SK-N-SH (cell line): ENCODE measurements at regions not wholly inside any gene's neighbourhood (a gene's known extent, or its start where the extent isn't known, plus 50 kb on each side); places are given as distances from the start of the nearest gene placed in this dataset.

ENCODE experiments used
- CTCF ChIA-PET: fragments of 300-600, 350-600 bp; formaldehyde crosslinking; extraction: SDS; loops from one replicate; lab custom pipeline; 2021; lab: Yijun Ruan, JAX
- POLR2A ChIA-PET: fragments of 350-600 bp; sonication (Branson Sonifier 250); formaldehyde crosslinking; extraction: SDS; loops from one replicate; lab custom pipeline; 2020; ENCODE audit warnings: antibody characterized with exemption, inconsistent platforms; lab: Yijun Ruan, JAX
- DNase-seq: peaks from one replicate; pipeline ENCODE4 v3.0.0; 2012
- H2AFZ ChIP-seq: fragments of 200-600 bp; sonication (generic); 2 replicates; pipeline ENCODE4 v1.8.1; 2016; ENCODE audit warnings: antibody characterized with exemption, mild to moderate bottlenecking, low read depth
- H3F3A ChIP-seq: fragments of 200-600 bp; sonication (generic); replicated peaks from 2 replicates; pipeline ENCODE3; 2016; ENCODE audit warnings: antibody characterized with exemption, mild to moderate bottlenecking; ENCODE audit not compliant: insufficient read depth
- H3K27ac ChIP-seq, 2 experiments: fragments of 200-500 bp in 1 of 2; fragments of 200-600 bp in 1 of 2; sonication (Bioruptor generic) in 1 of 2; sonication (generic), shearing (Covaris generic) in 1 of 2; 2 replicates each; pipeline versions ENCODE4 v1.5.1 to v1.6.1; 2014 to 2016; ENCODE audit warnings: low read depth in 2 of 2, inconsistent platforms in 1 of 2, low read length in 1 of 2, mild to moderate bottlenecking in 1 of 2, mixed read lengths in 1 of 2
- H3K27me3 ChIP-seq: fragments of 200-600 bp; sonication (generic), shearing (Covaris generic); 2 replicates; pipeline ENCODE4 v1.6.1; 2016; ENCODE audit warnings: mixed run types; ENCODE audit not compliant: insufficient read depth
- H3K36me3 ChIP-seq, 2 experiments: fragments of 200-500 bp in 1 of 2; fragments of 200-600 bp in 1 of 2; sonication (Bioruptor generic) in 1 of 2; sonication (generic) in 1 of 2; replicated peaks in 1 of 2; 2 replicates each; pipeline versions ENCODE3 to v1.5.1; 2014 to 2016; ENCODE audit warnings: low read length in 1 of 2, mild to moderate bottlenecking in 1 of 2; ENCODE audit not compliant: insufficient read depth in 2 of 2, control insufficient read depth in 1 of 2
- H3K4me1 ChIP-seq, 2 experiments: fragments of 200-500 bp in 1 of 2; fragments of 200-600 bp in 1 of 2; sonication (Bioruptor generic) in 1 of 2; sonication (generic), shearing (Covaris generic) in 1 of 2; 2 replicates each; pipeline versions ENCODE4 v1.5.1 to v1.6.1; 2014 to 2016; ENCODE audit warnings: low read depth in 1 of 2, low read length in 1 of 2, mixed run types in 1 of 2; ENCODE audit not compliant: insufficient read depth in 2 of 2, control insufficient read depth in 1 of 2
- H3K4me2 ChIP-seq: fragments of 200-600 bp; sonication (generic), shearing (Covaris generic); 2 replicates; pipeline ENCODE4 v1.6.1; 2017; ENCODE audit warnings: mixed run types
- H3K4me3 ChIP-seq, 2 experiments: fragments of 200-500 bp in 1 of 2; fragments of 200-600 bp in 1 of 2; sonication (Bioruptor generic) in 1 of 2; sonication (generic), shearing (Covaris generic) in 1 of 2; 2 replicates each; pipeline versions ENCODE4 v1.5.1 to v1.8.1; 2014 to 2016; ENCODE audit warnings: low read depth in 2 of 2, inconsistent platforms in 1 of 2, low read length in 1 of 2, mild to moderate bottlenecking in 1 of 2, mixed read lengths in 1 of 2, moderate library complexity in 1 of 2
- H3K79me2 ChIP-seq: fragments of 200-600 bp; sonication (generic); 2 replicates; pipeline ENCODE4 v1.8.1; 2017; ENCODE audit warnings: mild to moderate bottlenecking; ENCODE audit not compliant: insufficient read depth
- H3K9ac ChIP-seq: fragments of 200-600 bp; sonication (generic); 2 replicates; pipeline ENCODE4 v1.6.1; 2017; ENCODE audit warnings: mixed run types
- H3K9me2 ChIP-seq: fragments of 200-600 bp; sonication (generic); 2 replicates; pipeline ENCODE4 v1.6.1; 2017; ENCODE audit warnings: mixed run types
- H3K9me3 ChIP-seq: fragments of 200-600 bp; sonication (generic); 2 replicates; pipeline ENCODE4 v1.6.1; 2017; ENCODE audit warnings: mixed run types, mild to moderate bottlenecking, moderate library complexity
- H4K20me1 ChIP-seq: fragments of 200-600 bp; sonication (generic); 2 replicates; pipeline ENCODE4 v1.6.1; 2017; ENCODE audit warnings: mild to moderate bottlenecking, mixed run types; ENCODE audit not compliant: insufficient read depth
- CHD2 ChIP-seq: fragments of 150-350 bp; IDR thresholded peaks from 2 replicates; pipeline ENCODE4 v1.6.1; 2018; ENCODE audit warnings: low read length; ENCODE audit not compliant: partially characterized antibody
- CTCF ChIP-seq: fragments of 200-600 bp; sonication (generic); IDR thresholded peaks from 2 replicates; pipeline ENCODE4 v1.6.1; 2017; ENCODE audit warnings: antibody characterized with exemption, mild to moderate bottlenecking, moderate library complexity
- ELF1 ChIP-seq: IDR thresholded peaks from 2 replicates; pipeline ENCODE4 v1.4.0; 2012
- EP300 ChIP-seq, 2 experiments: IDR thresholded peaks; 2 replicates each; pipeline versions ENCODE4 v1.4.0 to v1.6.1; 2012; ENCODE audit warnings: borderline replicate concordance in 1 of 2, low read depth in 1 of 2, low read length in 1 of 2
- EZH2phosphoT487 ChIP-seq: fragments of 200-600 bp; sonication (generic); IDR thresholded peaks from 2 replicates; pipeline ENCODE4 v1.6.1; 2017; ENCODE audit warnings: low read depth, mixed run types, mild to moderate bottlenecking, antibody characterized with exemption, moderate library complexity, borderline replicate concordance
- FOSL2 ChIP-seq: IDR thresholded peaks from 2 replicates; pipeline ENCODE4 v1.4.0; 2012; ENCODE audit warnings: low read depth, mild to moderate bottlenecking, moderate library complexity, borderline replicate concordance
- FOXJ3 ChIP-seq: sonication (generic); formaldehyde crosslinking; IDR thresholded peaks from 2 replicates; pipeline ENCODE4 v1.5.1; 2020; ENCODE audit warnings: mild to moderate bottlenecking, missing genetic modification reagents
- GABPA ChIP-seq: IDR thresholded peaks from 2 replicates; pipeline ENCODE4 v1.4.0; 2012; ENCODE audit warnings: low read depth, mild to moderate bottlenecking
- JUND ChIP-seq: IDR thresholded peaks from 2 replicates; pipeline ENCODE4 v1.4.0; 2012
- NFIC ChIP-seq: IDR thresholded peaks from 2 replicates; pipeline ENCODE4 v1.4.0; 2012; ENCODE audit warnings: borderline replicate concordance
- POLR2AphosphoS5 ChIP-seq: IDR thresholded peaks from 2 replicates; pipeline ENCODE4 v1.6.1; 2012; ENCODE audit warnings: low read depth, low read length
- RAD21 ChIP-seq: IDR thresholded peaks from 2 replicates; pipeline ENCODE4 v1.6.1; 2012; ENCODE audit warnings: mild to moderate bottlenecking, low read length
- RCOR1 ChIP-seq: fragments of 150-350 bp; IDR thresholded peaks from 2 replicates; pipeline ENCODE4 v1.6.1; 2017; ENCODE audit warnings: antibody characterized with exemption, low read length
- REST ChIP-seq: IDR thresholded peaks from 2 replicates; pipeline ENCODE4 v1.6.1; 2012; ENCODE audit warnings: mild to moderate bottlenecking, low read depth, low read length, moderate library complexity
- RFX5 ChIP-seq: IDR thresholded peaks from 2 replicates; pipeline ENCODE4 v1.6.1; 2012; ENCODE audit warnings: mild to moderate bottlenecking, improper control_type of control experiment, low read length
- SIN3A ChIP-seq: IDR thresholded peaks from 2 replicates; pipeline ENCODE4 v1.6.1; 2012; ENCODE audit warnings: low read depth, mild to moderate bottlenecking, low read length, moderate library complexity, borderline replicate concordance
- SMC3 ChIP-seq: IDR thresholded peaks from 2 replicates; pipeline ENCODE4 v1.6.1; 2012; ENCODE audit warnings: low read depth, low read length, improper control_type of control experiment
- TCF12 ChIP-seq: IDR thresholded peaks from 2 replicates; pipeline ENCODE4 v1.4.0; 2012
- TEAD4 ChIP-seq: IDR thresholded peaks from 2 replicates; pipeline ENCODE4 v1.4.0; 2012; ENCODE audit warnings: mild to moderate bottlenecking, borderline replicate concordance; ENCODE audit not compliant: insufficient read depth
- YY1 ChIP-seq: IDR thresholded peaks from 2 replicates; pipeline ENCODE4 v1.4.0; 2012; ENCODE audit warnings: low read depth, mild to moderate bottlenecking
- WGBS: methylation state at CpG from one replicate; pipeline ENCODE4 v1.1.6; 2017; ENCODE audit warnings: low lambda C conversion rate; 5-methylcytosine and 5-hydroxymethylcytosine counted together

- 38% methylated on average over 2 of the region's 2 CpGs for WGBS
- no peaks in the 10 kb centered on the region for H3K79me2 ChIP-seq
- H3K4me1 ChIP-seq, result peaks cover 0 to 10% of the 10 kb centered on the region in 2 experiments; a peak in 2 of 4 replicates
- H4K20me1 ChIP-seq, result no peaks in the 10 kb centered on the region
- no peaks in the 10 kb centered on the region for H3F3A ChIP-seq
- no peak overlapping the region for H3K27ac ChIP-seq
- H2AFZ ChIP-seq, result no peak overlapping the region
- no peaks in the 10 kb centered on the region for H3K9me2 ChIP-seq
- no peaks in the 10 kb centered on the region for H3K9me3 ChIP-seq
- H3K4me2 ChIP-seq, result no peak overlapping the region
- no peak overlapping the region for H3K9ac ChIP-seq
- ChIA-PET POLR2A (no interaction called here), CTCF (interaction anchor here (0.9 to 1.9 kb wide), 9 partner anchors 9 to 270 kb away, joined by 3 to 10 read pairs (median 4); no protein-coding TSS in a partner anchor)
- H3K27me3 ChIP-seq, result no peaks in the 10 kb centered on the region
- DNase-seq, result peak; percentile 19
- no peaks in the 10 kb centered on the region for H3K36me3 ChIP-seq
- TF ChIP-seq RAD21 (peak; percentile 64), TCF12 (no peak), SMC3 (peak; percentile 33; the same call in 1 of the 2 replicates), RCOR1 (no peak), CTCF (peak; percentile 34), GABPA (no peak), SIN3A (no peak), NFIC (no peak), CHD2 (no peak), POLR2AphosphoS5 (no peak), EP300 (IDR thresholded peaks at IDR 0.05; ENCODE audit: borderline replicate concordance in 1 of 2, low read depth in 1 of 2, low read length in 1 of 2) (no peak), REST (no peak)
- no peak overlapping the region; a peak in 1 of 4 replicates for H3K4me3 ChIP-seq
Measured at GRCh38 chr2:18117592-18117991, 239.1 kb downstream of the KCNS3 start.

- no peaks in the 10 kb centered on the region for H4K20me1 ChIP-seq
- ChIA-PET CTCF (interaction anchor here (0.8 to 3.0 kb wide), 2 partner anchors 26 to 39 kb away, joined by 3 to 7 read pairs; no protein-coding TSS in a partner anchor), POLR2A (no interaction called here)
- DNase-seq, result no peak
- no peak overlapping the region for H3K27ac ChIP-seq
- H3K9ac ChIP-seq, result no peak overlapping the region
- no peak overlapping the region for H3K4me3 ChIP-seq
- H3K9me3 ChIP-seq, result no peaks in the 10 kb centered on the region
- H3K9me2 ChIP-seq, result no peaks in the 10 kb centered on the region
- 9% methylated on average over 3 of the region's 3 CpGs for WGBS
- H3K4me2 ChIP-seq, result no peak overlapping the region
- no peaks in the 10 kb centered on the region for H3K79me2 ChIP-seq
- H3K36me3 ChIP-seq, result no peaks in the 10 kb centered on the region
- no peaks in the 10 kb centered on the region; a peak in 1 of 4 replicates for H3K4me1 ChIP-seq
- no peaks in the 10 kb centered on the region for H3F3A ChIP-seq
- no peaks in the 10 kb centered on the region for H3K27me3 ChIP-seq
- H2AFZ ChIP-seq, result no peak overlapping the region
- TF ChIP-seq GABPA (no peak), FOXJ3 (CRISPR knock-in tag) (no peak), REST (no peak), EZH2phosphoT487 (no peak), TEAD4 (no peak), EP300 (IDR thresholded peaks at IDR 0.05; ENCODE audit: borderline replicate concordance in 1 of 2, low read depth in 1 of 2, low read length in 1 of 2) (no peak), ELF1 (no peak), RFX5 (no peak), YY1 (no peak), RCOR1 (no peak), FOSL2 (no peak), JUND (no peak), CHD2 (no peak)
Measured at GRCh38 chr2:18110222-18110621, 231.8 kb downstream of the KCNS3 start.
